SK-N-MC (cell line): ENCODE measurements at regions not wholly inside any gene's neighbourhood (a gene's known extent, or its start where the extent isn't known, plus 50 kb on each side); places are given as distances from the start of the nearest gene placed in this dataset.

ENCODE experiments used
- EZH2 ChIP-seq: fragments of 200-600 bp; sonication (generic); IDR thresholded peaks from one replicate; pipeline ENCODE4 v1.6.1; 2017; ENCODE audit warnings: antibody characterized with exemption
- FOXP2 ChIP-seq: optimal IDR thresholded peaks from 2 replicates; pipeline ENCODE3; 2011; ENCODE audit warnings: mild to moderate bottlenecking, moderate library complexity; ENCODE audit not compliant: insufficient read depth; ENCODE audit errors: extremely low read length, control extremely low read depth
- POLR2AphosphoS5 ChIP-seq: IDR thresholded peaks from 2 replicates; pipeline ENCODE4 v1.6.1; 2012; ENCODE audit warnings: mild to moderate bottlenecking, low read depth, low read length, borderline replicate concordance

GRCh38 chr6:74654296-74654695 lies 551.6 kb downstream of the COL12A1 start:
- TF ChIP-seq POLR2AphosphoS5 (no peak), EZH2 (no peak), FOXP2 (no peak)
